AG09319 (cell line): ENCODE measurements at regions not wholly inside any gene's neighbourhood (a gene's known extent, or its start where the extent isn't known, plus 50 kb on each side); places are given as distances from the start of the nearest gene placed in this dataset.
A peak's percentile ranks its signal among the peaks of the same experiment; 100 is the strongest.

Experiments
- DNase-seq: peaks from one replicate; pipeline ENCODE4 v3.0.0-alpha.2; 2010; ENCODE audit warnings: low read depth; ENCODE audit errors: extremely low read depth
- CTCF ChIP-seq: IDR thresholded peaks from 2 replicates; pipeline ENCODE4 v1.5.1; 2011; ENCODE audit warnings: low read depth, mild to moderate bottlenecking, inconsistent platforms, low read length, moderate library complexity

- TF ChIP-seq CTCF: no peak
- no peak for DNase-seq
Measured at GRCh38 chr18:23356424-23356823, 96.7 kb upstream of the RIOK3 start.

GRCh38 chr18:23356915-23357601, 96.0 kb upstream of the RIOK3 start:
- peak; percentile 23 for DNase-seq
- TF ChIP-seq CTCF: no peak

GRCh38 chr18:23357996-23358594, 95.0 kb upstream of the RIOK3 start:
- no peak for TF ChIP-seq CTCF
- DNase-seq: no peak

- DNase-seq: no peak
- no peak for TF ChIP-seq CTCF
Measured at GRCh38 chr18:23359421-23359820, 93.7 kb upstream of the RIOK3 start.

- no peak for TF ChIP-seq CTCF
- no peak for DNase-seq
Measured at GRCh38 chr18:23363865-23364570, 89.1 kb upstream of the RIOK3 start.

- TF ChIP-seq CTCF: no peak
- DNase-seq: no peak
Measured at GRCh38 chr18:23365602-23366001, 87.5 kb upstream of the RIOK3 start.

- no peak for TF ChIP-seq CTCF
- no peak for DNase-seq
Measured at GRCh38 chr18:23369266-23369665, 83.8 kb upstream of the RIOK3 start.
